HG03103 (cell line): ENCODE measurements at regions not wholly inside any gene's neighbourhood (a gene's known extent, or its start where the extent isn't known, plus 50 kb on each side); places are given as distances from the start of the nearest gene placed in this dataset.
A peak's percentile ranks its signal among the peaks of the same experiment; 100 is the strongest.
"Not testable (repeated sequence)": the region's sequence is repeated elsewhere in the genome, so short reads cannot be mapped to it uniquely, and the experiment has no call there.

Experiments used
- ATAC-seq: cut with Tn5 transposase; IDR thresholded peaks from one replicate; pipeline ENCODE4 v1.9.1; 2021; ENCODE audit warnings: low read depth; ENCODE audit not compliant: unreplicated experiment

DNA sequence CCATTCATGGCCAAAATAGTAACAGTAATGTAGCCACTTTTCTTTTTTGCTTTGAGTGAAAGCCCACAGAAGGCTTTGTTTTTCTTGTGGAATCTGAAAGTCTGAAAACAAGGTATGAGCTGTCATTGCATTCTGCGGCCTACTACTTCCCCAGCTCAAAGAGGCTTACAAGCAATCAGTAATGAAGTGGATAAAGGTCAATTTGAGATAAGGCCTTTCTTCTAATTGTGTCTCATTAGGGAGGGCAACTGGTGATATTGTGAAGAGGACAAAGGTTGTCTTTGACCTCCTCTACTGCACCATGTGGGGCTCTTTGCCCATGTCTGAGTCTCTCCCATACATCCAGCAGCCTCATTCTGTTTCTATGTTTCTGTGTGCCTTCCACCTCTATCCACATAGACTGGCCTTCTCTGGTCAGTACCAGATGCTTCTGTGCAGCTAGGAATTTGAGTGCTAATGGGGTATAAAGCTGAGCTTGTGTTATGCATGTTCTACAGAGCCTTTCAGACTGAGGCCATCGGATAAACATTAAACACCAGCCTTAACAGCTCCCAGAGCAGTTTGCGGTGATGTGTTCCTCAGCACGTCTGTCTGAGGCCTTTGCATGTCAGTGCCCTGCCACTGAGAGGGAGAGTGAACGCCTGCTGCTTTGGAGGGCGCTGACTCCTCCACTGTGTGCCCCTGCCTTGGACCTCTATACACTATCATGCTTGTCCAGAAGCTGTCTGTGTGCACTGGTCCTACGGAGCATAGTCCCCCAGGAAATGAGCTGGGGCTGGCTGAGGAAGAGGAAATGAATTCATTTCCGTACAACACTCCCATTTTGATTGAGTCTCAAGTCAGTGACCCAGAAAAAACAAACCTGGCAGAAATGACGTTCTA is 80.2 kb downstream of the SH2D1A start:
- no peak for ATAC-seq

DNA sequence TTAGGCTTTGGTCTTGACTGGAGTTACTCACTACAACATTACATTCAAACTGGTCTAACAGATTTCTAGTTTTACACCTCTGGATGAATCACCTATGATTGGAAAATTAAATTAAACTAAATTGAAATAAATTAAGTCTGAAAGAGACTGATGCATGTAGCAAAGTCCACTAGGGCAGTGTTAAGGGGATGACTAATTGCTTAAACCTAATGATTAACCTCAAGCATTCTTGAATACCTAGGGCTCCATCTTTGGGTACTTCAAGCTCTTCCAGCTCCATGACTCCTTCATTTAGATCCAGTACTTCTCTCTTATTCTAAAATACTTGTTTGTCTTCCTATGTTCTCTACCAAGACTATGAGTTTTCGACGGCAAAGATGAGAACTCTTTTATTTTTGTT is 86.8 kb downstream of the SH2D1A start:
- no peak for ATAC-seq

DNA sequence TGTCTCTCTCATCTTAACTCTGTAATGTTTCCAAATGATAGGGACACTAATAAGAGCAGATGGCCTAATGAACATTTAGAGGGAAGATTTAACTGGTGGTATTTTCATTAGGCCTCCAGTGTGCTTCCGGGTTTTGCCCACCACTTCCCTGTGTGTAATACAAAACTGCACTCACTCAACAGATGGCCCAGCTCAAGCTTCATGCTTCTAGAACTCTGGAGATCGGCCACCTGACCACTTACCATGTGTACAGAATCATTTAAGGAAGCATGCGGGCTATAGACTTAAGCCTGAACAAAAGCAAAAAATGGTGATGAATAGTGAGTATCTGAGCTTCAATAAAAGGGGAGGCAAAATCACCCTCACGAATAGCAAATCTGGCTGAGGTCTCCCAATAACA is 89.3 kb downstream of the SH2D1A start:
- no peak for ATAC-seq

DNA sequence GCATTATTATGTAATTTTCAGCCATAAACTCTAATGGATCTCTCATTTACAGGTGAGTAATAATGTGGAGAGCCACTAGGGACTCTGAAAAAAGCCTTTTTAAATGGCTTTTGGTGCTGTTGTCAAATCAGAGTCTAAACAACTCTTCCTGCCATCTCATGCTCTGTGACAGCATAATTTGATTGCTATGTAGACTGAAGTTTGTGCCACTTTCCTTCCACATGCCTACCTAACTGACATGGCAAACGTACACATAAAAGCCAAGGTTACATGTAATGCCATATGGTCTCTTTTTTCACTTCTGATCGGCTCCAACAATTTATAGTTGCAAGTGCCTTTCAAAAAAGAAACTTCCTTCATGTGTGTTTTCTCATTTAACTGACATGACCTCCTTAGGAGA is 94.3 kb downstream of the SH2D1A start:
- ATAC-seq, result no peak

DNA sequence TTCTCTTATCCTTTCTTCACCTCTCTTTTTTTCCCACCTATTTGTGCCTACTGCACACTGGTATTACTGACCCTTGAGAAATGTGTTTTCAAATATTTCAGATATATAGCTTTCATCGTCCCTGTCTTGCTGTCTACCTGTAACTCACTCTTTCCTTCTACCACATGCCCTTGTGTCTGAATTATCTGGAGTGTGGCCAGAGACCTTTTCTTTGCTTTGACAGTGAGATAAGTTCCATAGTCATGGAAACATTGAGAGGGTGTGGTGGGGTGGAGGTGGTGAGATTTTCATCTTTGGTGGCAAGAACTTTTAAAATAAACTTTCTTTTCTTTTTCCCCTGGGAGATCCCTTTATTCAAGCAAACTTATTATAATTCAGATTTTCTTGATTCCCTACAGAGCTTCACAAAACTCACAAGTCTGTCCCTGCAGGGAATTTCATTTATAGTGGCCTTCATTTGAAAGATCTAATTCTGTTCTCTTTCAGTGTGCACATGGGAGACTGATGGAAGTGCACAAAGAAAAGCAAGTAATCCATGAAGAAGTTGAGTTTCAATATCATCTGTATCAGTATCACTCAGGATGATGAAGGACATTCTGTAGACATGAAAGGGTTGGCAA is 95.7 kb downstream of the SH2D1A start:
- no peak for ATAC-seq

DNA sequence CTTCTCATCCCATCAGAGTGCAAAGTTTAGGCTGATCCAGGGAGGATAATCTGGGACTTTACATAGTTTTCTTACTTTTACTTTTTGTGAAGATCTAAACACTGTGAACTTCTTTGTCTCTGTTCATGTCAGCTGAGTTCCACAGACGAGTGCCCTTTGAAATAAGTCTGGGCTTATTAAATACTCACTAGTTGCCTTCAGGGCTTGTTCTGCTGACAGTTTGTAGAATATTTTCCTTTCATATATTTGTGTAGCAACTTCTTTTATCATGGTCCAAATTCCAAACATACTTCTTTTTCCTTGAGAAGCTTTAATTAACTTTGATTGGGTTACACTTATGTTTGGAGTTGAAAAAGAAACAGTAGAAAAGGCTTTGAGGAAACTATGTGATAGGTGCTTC is 109.6 kb downstream of the SH2D1A start:
- ATAC-seq, result no peak

DNA sequence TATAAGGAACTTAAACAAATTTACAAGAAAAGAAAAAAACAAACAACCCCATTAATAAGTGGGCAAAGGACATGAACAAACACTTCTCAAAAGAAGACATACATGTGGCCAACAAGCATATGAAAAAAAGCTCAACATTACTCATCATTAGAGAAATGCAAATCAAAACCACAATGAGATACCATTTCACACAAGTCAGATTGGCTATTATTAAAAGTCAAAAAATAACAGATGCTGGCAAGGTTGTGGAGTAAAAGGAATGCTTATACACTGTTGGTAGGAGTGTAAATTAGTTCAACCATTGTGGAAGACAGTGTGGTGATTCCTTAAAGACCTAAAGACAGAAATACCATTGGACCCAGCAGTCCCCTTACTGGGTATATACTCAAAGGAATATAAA is 113.5 kb downstream of the SH2D1A start:
- not testable (repeated sequence) for ATAC-seq

DNA sequence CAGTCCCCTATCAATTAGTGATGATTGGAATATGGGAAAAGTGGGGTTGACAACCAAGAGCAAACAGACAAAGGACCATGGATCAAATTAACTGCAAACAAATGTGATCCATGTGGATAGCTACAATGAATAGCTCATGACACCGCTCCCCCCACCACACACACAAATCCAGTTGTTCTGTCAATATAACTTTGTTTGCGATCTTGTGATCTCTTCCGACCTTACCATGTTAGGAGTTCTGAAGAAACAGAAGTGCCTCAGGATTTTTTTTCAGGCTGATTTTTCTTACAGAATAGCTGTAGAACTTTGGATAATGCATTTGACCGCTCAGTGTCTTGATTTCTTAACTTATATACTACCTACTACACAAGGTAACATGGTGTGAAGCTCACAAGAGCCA is 116.6 kb downstream of the SH2D1A start:
- no peak for ATAC-seq

DNA sequence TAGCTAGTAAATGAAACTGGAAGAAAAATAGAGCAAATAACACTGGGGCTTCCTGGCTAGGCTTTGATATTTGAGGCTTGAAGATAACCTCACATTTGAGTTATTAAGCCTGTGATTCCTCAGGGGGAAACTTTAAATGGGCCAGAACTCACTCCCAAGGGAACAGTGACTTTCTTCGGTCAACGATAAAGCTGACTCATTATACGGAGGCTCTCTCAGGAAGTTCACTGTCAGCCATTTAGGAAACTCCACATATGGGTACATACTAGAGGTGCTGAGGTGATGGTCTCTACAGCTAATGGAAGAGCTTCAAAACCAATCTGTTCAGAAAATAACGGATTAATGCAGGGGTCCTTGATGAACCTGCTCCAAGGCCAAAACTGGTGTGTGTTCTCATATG is 120.8 kb downstream of the SH2D1A start:
- no peak for ATAC-seq

DNA sequence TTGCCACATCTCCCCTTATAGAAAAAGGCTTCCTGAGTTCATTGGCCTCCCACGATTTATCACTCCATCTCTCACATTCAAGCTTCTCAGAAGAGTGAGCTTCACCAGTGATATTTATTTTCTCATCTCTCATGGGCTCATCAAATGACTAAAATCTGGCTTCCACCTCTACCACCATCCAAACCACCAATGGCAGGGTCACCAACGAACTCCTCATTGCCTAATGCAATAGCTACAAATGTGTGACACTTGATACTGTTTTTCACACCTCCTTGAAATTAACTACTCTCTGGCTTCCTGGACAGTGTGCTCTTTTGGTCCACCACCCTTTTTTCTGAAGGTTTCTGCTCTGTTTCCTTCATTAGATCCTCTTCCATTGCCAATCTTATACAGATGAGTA is 129.0 kb downstream of the SH2D1A start:
- ATAC-seq, result no peak

DNA sequence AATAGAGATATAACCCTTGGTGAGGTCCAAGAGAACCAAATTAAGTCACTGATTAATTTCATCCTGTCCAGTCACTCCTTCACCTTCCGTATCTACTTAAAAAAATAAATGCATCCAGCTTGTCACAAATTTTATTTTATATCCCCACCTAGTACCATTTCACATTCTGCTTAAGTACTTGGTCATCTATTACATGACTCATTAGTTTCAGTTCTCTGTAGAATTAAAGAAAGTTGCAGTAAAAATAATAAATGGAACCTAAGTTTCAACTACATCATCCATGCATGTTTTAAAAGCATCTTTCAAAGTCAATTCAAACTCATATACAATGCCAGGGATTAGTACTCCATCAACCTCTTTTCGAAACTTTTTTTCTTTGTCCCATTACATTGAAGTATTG is 130.2 kb downstream of the SH2D1A start:
- ATAC-seq, result no peak

DNA sequence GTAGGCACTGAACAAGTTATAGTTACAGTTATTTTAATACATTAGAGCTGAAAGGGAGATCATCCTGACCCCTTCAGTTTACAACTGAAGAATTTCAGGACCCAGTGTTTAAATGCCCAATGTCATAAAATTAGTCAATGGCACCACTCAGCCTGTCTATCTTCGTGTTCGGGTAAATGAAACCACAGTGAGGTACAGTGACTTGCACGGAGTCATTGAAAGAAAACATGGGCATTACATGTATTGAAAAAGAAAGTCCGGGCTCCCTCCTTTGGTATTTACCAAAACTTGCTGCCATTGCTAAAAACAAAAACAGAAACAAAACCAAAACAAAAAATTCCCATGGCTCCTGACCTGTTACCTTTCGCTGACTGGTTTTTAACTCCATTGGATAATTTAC is 131.7 kb downstream of the SH2D1A start:
- ATAC-seq, result no peak

DNA sequence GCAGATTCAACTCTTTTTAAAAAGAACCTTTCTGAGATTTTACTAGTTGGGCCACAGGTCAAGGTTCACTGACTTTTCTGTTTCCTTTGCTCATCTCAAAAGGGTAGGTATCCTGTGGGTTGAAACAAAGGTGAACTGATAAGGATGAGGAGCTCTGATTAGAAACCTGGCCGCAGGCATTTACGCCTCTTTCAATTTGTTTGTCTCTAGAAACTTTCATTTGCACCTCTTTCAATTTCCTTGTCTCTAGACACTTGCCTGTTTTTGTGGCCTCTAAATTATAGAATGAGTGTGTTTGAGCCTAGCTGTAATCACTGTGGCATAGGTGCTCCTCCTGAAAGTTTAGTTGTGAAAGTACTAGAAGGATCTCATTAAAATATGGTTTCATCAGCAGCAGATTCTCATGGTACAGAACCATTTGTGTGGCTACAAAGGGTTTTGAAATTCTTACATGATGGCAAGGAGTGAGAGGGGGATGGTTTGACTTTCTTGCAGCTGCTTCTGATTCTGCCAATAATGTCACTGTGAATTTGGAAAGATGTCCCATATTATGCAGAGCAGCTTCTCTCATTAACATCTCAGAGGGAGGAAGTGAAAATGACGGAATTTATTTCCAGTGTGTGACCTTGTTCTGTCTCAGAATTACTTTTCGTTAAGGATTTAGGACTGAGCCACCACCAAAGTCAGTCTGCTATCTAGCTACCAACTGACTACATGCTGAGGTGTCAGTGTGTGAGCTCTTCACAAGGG is 142.2 kb downstream of the SH2D1A start:
- peak; percentile 90 for ATAC-seq

DNA sequence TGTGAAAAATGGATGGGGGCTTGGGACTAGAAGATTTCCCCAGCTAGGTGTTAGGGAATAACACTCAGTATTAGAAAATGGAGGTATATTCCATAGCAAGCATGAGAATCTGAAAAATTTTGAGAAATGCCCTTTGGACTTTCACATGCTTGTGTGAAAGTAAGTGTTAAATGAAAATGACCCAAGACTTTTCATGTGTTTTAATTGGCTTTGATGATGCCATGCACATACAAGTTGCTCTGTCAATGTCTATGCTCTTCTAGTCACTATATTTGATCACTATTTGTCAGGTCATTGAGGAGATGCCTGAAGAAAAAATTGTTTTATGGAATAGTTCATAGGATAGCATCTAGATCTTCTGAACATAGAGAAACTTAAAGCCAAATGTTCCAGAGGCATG is 147.6 kb downstream of the SH2D1A start:
- ATAC-seq, result no peak

DNA sequence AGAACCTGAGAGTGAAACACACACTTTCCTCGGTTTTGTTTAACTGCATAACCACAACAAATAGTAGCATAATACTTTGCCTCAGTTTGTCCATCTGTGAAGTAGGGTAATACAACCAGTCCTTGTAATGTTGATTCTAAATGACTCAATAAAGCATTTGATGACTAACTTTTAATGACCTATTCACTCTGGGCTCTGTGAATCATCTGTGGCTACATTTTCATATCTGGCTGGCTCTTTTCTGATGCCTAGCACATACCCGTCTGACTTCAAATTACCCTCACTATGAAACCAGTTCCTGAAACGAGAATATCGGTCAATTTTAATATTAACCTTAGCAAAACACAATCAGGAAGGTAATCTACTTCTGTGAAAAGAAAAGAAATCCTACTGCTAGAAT is 151.0 kb downstream of the SH2D1A start:
- ATAC-seq, result no peak

DNA sequence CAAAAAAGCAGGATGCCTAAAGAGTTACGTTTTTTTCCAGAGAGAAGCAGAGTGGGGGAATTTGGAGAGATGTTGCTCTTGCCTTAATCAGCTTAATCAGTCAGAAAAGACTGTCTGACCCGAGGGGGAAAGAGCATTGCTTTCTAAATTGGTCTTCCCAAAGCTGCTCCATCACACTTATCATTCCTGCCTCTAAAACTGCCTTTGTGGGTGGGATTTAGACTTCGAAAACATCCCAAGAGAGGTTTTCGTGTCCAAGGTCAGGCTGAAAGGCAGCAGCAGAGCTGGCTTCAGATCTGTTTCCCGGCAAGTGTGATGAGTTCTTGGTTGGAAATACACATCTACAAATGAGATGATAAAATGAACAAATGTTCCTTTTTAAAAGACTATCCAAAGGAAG is 155.2 kb downstream of the SH2D1A start:
- no peak for ATAC-seq

DNA sequence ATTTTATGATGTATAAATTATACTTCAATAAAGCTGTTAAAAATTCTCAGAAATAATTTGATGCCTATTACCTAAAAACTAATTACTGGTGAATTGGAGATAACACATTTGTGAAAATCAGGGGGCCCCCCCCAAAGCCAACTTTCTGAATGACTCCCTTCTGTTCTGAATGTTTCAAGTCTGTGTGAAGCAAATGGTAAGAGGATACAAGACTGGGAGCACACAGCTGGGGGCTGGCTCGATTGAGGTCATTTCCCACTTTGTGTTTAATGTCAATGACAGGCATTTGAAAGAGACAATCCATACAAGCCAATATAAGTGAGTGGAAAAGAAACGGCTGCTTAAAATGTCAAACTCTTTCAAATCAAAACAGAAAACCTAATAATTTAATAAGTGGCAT is 155.8 kb downstream of the SH2D1A start:
- ATAC-seq, result no peak

DNA sequence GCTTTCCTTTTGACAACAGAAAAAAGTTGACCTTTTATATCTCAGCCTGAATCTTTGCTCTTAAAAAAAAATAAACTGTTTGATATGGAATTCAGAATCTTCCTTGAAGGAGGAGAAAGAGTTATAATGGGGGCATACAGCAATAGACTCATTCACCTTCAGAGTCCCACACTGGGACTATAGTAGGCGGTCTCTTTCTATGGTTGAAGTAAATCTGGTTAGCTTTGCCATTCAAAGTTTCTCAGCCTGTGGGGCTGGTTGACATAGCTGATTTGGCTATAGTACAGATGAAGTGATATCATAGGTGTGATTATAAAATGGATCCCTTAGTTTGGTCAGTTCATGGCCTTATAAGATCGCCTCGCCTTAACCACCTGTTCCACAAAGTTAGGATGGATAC is 156.2 kb downstream of the SH2D1A start:
- no peak for ATAC-seq

DNA sequence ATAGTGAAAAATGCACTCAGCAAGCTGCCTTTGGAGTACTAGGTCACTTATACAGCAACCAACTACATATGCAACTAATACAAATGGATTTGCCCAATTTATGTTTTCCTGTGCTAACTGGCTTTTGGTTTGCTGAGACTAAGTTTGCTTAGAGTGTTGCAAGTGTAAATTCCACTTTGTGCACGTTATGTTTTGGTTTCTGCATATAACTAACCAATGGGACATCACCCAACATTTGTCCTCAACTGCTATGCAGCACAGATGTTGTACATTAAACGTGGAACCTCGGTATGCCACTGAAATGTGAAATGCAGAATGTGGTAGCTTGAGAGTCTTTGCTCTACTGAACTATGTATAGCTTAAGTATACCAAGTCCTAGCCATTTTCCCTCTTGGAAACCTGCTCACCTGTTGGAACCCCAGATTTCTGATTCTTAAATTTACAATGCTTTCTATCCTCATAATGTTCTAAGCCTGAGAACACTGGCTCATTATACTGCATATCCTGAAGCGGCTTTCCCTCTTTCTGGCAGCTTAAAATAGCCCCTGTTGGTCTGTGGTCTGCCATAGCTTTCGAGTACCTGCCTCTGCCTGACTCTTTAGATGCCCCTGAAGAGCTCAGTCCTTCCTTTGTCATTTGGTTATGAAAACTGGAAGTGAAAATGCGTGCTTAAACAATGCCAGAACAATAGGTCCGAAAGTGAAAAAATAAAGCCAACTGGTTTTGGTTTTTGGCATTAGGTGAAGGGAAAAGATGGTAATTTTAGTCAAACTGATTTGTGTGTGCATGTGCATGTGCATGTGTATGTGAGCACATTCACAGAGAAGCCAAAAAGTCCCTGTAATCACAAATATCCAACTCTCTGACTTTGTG is 158.0 kb downstream of the SH2D1A start:
- ATAC-seq, result peak; percentile 90

DNA sequence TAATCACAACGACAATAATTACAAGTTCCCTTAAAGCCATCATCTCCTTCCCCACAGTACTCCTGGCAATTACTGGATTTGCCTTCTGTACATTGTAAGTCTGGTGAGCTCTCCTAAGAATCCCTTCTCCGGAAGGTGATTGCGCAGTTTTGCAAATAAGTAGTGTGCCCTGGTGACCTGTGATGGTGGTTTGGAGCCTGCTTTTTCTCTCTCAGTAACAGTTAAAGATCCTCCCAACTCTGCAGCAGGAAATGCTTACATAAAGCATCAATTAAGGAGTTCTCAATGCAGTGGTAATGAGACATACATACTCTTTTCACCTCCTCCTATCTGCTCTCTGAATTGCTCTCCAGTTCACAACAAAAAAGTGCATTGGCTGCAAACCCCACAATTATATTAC is 159.7 kb downstream of the SH2D1A start:
- ATAC-seq, result no peak

DNA sequence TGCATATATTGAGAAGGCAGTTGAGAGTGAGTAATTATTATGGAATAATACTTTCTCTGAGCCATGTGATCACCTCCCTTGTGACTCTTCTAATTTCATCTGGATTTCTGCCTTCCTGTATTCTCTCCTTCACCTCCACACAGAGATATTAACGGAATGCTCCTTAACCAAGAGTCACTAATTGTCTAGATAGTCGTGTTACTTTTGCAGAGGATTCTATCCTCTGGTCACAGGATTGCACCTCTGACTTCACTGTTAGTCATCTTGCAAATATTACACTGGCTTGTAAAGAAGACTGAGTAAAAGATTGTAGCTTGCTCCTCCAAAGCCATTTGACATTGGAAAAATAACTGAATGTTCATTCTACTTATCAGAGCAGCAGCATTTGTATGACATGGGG is 160.9 kb downstream of the SH2D1A start:
- no peak for ATAC-seq
